ENCODE measurements at regions not wholly inside any gene's neighbourhood (a gene's known extent, or its start where the extent isn't known, plus 50 kb on each side); places are given as distances from the start of the nearest gene placed in this dataset.

- TF ChIP-seq ZNF584 (CRISPR knock-in tag; IDR thresholded peaks at IDR 0.05; ENCODE audit: low read depth) (no peak), NRF1 (conservative IDR thresholded peaks at IDR 0.05 in 1 of 2, IDR thresholded peaks at IDR 0.05 in 1 of 2) (no peak), ZNF124 (CRISPR knock-in tag; IDR thresholded peaks at IDR 0.05) (no peak), ADNP (tag; IDR thresholded peaks at IDR 0.05) (no peak), NFIC (IDR thresholded peaks at IDR 0.05) (no peak), JUNB (CRISPR knock-in tag; conservative IDR thresholded peaks at IDR 0.05) (no peak)
These were observed 320.3 kb downstream of the DKK2 start (continued) for GRCh38 chr4:106715825-106716224.

GRCh38 chr4:106708464-106708816, 327.7 kb downstream of the DKK2 start:
- intact Hi-C loops (cut with micrococcal nuclease), result no loop called here
- 0% methylated on average over 4 of the region's 5 CpGs for WGBS (ENCODE audit: insufficient coverage, low coverage, missing lambda C conversion rate)
- no peak for FAIRE-seq
- no peak for TF ChIP-seq CHCHD3 (CRISPR knock-in tag; IDR thresholded peaks at IDR 0.05)
- no peak for TF ChIP-seq GATAD2B (IDR thresholded peaks at IDR 0.05; ENCODE audit: borderline replicate concordance)
- no peak for TF ChIP-seq FOXK1 (CRISPR knock-in tag; IDR thresholded peaks at IDR 0.05; ENCODE audit: borderline replicate concordance)
- no peak for TF ChIP-seq ZMIZ1 (IDR thresholded peaks at IDR 0.05; ENCODE audit: low read depth in 2 of 2, low read length in 2 of 2)
- TF ChIP-seq, protein P1, sequence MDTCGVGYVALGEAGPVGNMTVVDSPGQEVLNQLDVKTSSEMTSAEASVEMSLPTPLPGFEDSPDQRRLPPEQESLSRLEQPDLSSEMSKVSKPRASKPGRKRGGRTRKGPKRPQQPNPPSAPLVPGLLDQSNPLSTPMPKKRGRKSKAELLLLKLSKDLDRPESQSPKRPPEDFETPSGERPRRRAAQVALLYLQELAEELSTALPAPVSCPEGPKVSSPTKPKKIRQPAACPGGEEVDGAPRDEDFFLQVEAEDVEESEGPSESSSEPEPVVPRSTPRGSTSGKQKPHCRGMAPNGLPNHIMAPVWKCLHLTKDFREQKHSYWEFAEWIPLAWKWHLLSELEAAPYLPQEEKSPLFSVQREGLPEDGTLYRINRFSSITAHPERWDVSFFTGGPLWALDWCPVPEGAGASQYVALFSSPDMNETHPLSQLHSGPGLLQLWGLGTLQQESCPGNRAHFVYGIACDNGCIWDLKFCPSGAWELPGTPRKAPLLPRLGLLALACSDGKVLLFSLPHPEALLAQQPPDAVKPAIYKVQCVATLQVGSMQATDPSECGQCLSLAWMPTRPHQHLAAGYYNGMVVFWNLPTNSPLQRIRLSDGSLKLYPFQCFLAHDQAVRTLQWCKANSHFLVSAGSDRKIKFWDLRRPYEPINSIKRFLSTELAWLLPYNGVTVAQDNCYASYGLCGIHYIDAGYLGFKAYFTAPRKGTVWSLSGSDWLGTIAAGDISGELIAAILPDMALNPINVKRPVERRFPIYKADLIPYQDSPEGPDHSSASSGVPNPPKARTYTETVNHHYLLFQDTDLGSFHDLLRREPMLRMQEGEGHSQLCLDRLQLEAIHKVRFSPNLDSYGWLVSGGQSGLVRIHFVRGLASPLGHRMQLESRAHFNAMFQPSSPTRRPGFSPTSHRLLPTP (IDR thresholded peaks at IDR 0.05; ENCODE audit: borderline replicate concordance, extremely low read depth, insufficient read length), result no peak
- TF ChIP-seq ARID1B (IDR thresholded peaks at IDR 0.05), result no peak
- TF ChIP-seq CREB1 (IDR thresholded peaks at IDR 0.05), result no peak
- TF ChIP-seq CREB1 (CRISPR knock-in tag; IDR thresholded peaks at IDR 0.05), result no peak
- TF ChIP-seq YY1 (IDR thresholded peaks at IDR 0.05; ENCODE audit: borderline replicate concordance in 1 of 3, control insufficient read depth in 1 of 3, extremely low read depth in 1 of 3, insufficient read depth in 3 of 3, insufficient read length in 1 of 3, insufficient replicate concordance in 2 of 3, low read depth in 1 of 3, low read length in 2 of 3), result no peak
- TF ChIP-seq KLF6 (CRISPR knock-in tag; IDR thresholded peaks at IDR 0.05; ENCODE audit: borderline replicate concordance), result no peak
- TF ChIP-seq EP300 (IDR thresholded peaks at IDR 0.05; ENCODE audit: low read length), result no peak

More at GRCh38 chr4:106708464-106708816, 327.7 kb downstream of the DKK2 start:
- no peaks in the 10 kb centered on the region for H3K9me1 ChIP-seq (ENCODE audit: control insufficient read depth, insufficient read depth, low read length)
- no peak for ATAC-seq
- in situ Hi-C loops (cut with MboI), result no loop called here
- H3K4me2 ChIP-seq (ENCODE audit: insufficient read depth, low read length), result no peak overlapping the region
- ChIA-PET POLR2A (no interaction called here), CTCF (ENCODE audit: low intra/inter-chr PET ratio) (no interaction called here)
- no peak for DNase-seq (ENCODE audit: extremely low read depth in 1 of 4, low spot score in 3 of 4)
- H3K9ac ChIP-seq (ENCODE audit: insufficient read depth in 1 of 2, low read depth in 2 of 2, low read length in 2 of 2), result no peak overlapping the region
- H3K9me3 ChIP-seq (replicated peaks; ENCODE audit: control insufficient read depth, insufficient read depth, low read depth, low read length), result no peaks in the 10 kb centered on the region
- no peak overlapping the region for H3K4me3 ChIP-seq
- no peaks in the 10 kb centered on the region for H3K4me1 ChIP-seq (replicated peaks in 1 of 2; ENCODE audit: control insufficient read depth in 2 of 2, insufficient read depth in 2 of 2, low read length in 2 of 2)
- BruUV-seq (replicated peaks), result no TSS peak
- H3K79me2 ChIP-seq (ENCODE audit: control insufficient read depth, insufficient read depth, low read length), result no peaks in the 10 kb centered on the region
- no peak overlapping the region for H2AFZ ChIP-seq (ENCODE audit: low read depth, low read length)
- no peaks in the 10 kb centered on the region for H3K27me3 ChIP-seq (ENCODE audit: control insufficient read depth in 2 of 2, insufficient read depth in 2 of 2, low read length in 2 of 2)
- no peaks in the 10 kb centered on the region for H3K36me3 ChIP-seq (ENCODE audit: control insufficient read depth, insufficient read depth, low read length)
- no peaks in the 10 kb centered on the region for H4K20me1 ChIP-seq (replicated peaks; ENCODE audit: control insufficient read depth, insufficient read depth, low read length)
- no peak overlapping the region for H3K27ac ChIP-seq (ENCODE audit: extremely low read depth, low read depth, low read length)
